Stimulated activated CD4-positive, alpha-beta T cell treated with anti-CD3 and anti-CD28 coated beads, Interleukin-4, amount 100 ng/mL, for 24 hours (primary cell): ENCODE measurements at regions not wholly inside any gene's neighbourhood (a gene's known extent, or its start where the extent isn't known, plus 50 kb on each side); places are given as distances from the start of the nearest gene placed in this dataset.
"Not testable (repeated sequence)": the region's sequence is repeated elsewhere in the genome, so short reads cannot be mapped to it uniquely, and the experiment has no call there.

Experiments used
- DNase-seq: peaks from one replicate; pipeline ENCODE4 v3.0.0-alpha.2; 2020

- DNase-seq, result no peak
Measured at GRCh38 chrX:110962451-110962850, 133.5 kb upstream of the PAK3 start.

GRCh38 chrX:110955706-110956105 lies 140.3 kb upstream of the PAK3 start:
- no peak for DNase-seq

- DNase-seq, result no peak
Measured at GRCh38 chrX:110954428-110955100, 141.4 kb upstream of the PAK3 start.

- no peak for DNase-seq
Measured at GRCh38 chrX:110951472-110952269, 144.3 kb upstream of the PAK3 start.

DNA sequence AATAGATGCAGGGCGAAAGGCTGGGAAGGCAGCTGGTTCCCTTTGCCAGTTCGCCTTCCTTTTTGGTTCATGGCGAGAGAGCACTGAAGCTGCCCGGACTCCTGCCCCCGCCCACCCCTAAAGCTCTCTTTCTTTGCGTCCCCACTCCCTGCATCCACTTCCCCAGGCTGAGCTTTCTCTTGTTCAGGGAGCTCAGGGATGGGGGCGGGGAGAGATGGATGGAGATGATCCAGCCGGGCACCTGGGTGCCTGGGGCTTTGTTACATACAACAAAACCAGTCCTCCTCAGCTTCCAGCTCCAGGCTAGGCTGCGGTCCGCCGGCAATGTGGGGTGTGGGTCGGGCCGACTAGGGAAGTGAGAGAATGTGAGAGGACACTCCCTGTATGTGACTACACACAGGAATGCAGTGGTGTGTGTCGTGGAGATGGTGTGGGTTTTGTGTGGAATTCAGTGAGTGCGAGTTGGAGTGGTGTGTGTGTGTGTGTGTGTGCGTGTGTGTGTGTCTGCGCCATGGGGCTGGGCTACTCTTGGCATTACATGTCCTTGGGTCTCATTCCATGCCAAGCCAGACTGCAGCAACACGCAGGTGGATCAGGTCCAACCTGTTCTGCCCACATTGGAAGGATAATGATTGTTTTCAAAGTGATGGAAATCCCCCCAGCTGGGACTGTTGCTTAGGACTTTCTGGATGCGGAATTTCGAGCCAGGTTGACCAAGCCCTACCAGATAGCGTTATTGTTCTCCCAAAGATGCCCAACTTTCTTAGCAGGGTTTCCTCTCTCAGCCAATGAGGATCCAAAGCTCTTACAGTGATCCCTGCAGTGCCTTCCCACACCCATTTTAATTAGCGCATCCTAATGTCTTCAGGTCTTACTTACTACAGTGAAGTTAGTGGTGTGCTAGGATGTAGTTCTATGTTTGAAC lies 149.4 kb upstream of the CHRDL1 start:
- no peak for DNase-seq

GRCh38 chrX:110944311-110944750 lies 148.7 kb upstream of the CHRDL1 start:
- DNase-seq, result no peak

GRCh38 chrX:110941906-110942305 lies 146.3 kb upstream of the CHRDL1 start:
- no peak for DNase-seq

DNA sequence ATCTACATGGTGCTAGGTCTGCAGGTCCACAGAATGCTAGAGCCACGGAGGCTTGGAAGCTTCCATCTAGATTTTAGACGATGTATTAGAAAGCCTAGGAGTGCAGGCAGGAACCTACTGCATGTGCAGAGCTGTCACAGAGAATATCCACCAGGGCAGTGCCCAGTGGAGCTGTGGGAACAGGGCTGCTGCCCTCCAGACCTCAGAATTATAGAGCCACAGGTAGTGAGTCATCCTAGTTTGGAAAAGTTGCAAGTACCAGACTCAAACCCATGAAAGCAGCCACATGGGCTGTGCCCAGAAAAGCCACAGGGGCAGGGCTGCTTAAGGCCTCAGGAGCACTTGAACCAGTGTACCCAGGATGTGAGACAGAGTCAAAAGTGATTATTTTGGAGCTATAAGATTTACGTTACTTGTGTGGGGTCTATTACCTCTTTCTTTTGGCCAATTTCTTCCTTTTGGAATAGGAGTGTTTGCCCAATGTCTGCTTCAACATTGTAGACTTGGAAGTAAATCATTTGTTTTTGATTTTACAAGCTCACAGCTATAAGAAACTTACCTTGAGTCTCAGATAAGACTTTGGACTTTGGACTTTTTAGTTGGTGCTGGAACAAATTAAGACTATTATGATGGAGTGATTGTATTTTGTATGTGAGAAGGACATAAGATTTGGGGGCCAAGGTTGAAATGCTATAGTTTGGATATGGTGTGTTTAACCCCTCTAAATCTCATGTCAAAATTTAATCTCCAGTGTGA lies 143.5 kb upstream of the CHRDL1 start:
- DNase-seq, result no peak

- DNase-seq, result no peak
Measured at GRCh38 chrX:110924871-110925270, 129.3 kb upstream of the CHRDL1 start.

DNA sequence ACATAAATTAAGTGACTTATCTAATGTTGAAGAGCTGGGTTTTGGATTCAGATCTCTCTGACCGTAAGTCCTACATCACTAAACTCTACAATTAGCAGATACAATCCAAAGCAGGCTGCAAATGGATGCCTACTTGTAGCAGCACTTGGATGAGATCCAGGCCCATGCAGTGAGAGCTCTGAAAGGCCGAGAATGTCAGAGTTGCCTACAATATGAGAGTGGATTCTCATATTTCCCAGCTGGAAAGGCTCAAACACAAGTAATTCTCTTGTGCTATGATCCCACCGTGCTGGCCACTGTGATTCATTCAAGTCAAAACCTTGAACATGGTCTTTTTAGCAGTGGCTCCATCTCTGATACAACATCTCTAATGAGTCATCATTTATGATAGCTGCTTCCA lies 125.4 kb upstream of the CHRDL1 start:
- no peak for DNase-seq

DNA sequence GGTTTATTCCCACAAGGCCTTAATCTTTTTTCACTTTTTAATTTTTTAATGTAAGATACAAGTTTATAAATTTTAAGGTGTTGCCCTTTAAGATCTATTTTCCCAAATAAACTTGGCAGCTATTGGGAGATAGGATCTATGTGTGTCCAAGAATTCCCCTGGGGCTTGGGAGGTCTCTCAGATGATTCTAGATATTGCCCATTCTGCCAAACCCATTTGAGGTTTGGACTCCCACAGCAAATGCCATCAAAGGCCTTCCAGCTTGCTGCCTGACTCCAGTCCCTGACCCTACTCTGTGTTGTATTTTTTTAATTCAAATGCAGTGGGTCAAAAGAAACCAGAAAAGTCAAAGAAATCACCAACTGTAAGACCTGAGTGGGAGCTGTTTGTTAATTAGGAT lies 120.0 kb upstream of the CHRDL1 start:
- DNase-seq, result no peak

GRCh38 chrX:110915111-110915510 lies 119.5 kb upstream of the CHRDL1 start:
- DNase-seq, result no peak

DNA sequence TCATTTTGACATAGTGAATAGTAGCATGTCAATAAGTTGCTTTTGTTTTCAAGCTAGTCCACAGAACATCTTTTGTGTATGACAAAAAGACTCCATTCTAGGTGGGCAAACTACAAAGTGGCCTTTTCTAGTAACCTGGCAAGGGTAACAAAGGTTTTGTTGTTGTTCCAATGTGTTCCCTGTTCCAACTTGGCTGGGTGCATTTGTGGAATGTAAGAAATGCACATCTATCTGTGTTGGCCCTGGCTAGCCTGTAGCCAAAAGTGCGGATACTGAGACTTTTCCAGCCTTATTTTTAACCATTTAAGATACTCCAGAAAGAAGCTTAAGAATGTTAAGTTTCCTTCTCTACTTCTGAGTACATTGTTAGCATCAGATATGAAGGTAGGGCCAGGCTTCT lies 118.7 kb upstream of the CHRDL1 start:
- DNase-seq, result no peak

- DNase-seq, result not testable (repeated sequence)
Measured at GRCh38 chrX:110904747-110905146, 109.1 kb upstream of the CHRDL1 start.

- DNase-seq, result no peak
Measured at GRCh38 chrX:110881971-110882370, 86.4 kb upstream of the CHRDL1 start.

- no peak for DNase-seq
Measured at GRCh38 chrX:110877326-110877725, 81.7 kb upstream of the CHRDL1 start.

GRCh38 chrX:110871839-110872238 lies 76.2 kb upstream of the CHRDL1 start:
- DNase-seq, result no peak

DNA sequence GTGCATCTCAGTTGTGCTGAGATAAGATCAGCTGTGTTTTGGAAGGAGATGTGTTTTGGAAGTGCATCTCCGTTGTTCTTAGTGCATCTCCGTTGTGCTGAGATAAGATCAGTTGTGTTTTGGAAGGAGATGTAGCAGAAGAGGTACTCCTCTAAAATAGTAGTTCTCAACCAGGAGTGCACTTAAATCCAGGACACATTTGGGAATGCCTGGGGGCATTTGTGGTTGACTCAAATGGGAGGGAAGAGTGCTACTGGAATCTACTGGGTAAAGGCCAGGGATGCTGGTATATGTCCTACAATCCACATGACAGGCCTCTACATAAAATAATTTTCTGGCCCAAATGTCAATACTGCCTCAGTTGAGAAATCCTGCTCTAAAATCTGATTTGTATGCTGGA lies 70.8 kb upstream of the CHRDL1 start:
- DNase-seq, result no peak

GRCh38 chrX:110863883-110864282 lies 68.3 kb upstream of the CHRDL1 start:
- DNase-seq, result no peak

DNA sequence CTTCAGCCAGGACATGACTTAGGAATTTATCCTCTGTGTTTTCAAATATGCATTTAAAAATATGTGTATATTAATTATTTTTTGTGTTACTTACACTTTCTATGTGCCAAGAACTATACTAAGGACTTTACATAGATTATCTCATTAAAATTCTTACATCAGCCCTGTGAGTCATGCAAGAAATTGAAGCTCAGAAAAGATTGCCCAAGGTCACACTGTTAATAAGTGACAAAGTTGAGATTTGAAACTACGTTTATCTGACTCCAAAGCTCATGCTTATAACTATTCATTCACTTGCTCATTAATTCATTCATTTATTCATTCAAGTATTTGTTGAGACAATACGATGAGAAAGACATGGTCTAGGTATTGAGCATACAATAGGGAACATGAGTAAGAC lies 62.9 kb upstream of the CHRDL1 start:
- DNase-seq, result no peak

GRCh38 chrX:110853610-110854009 lies 58.0 kb upstream of the CHRDL1 start:
- DNase-seq, result no peak

GRCh38 chrX:110852180-110852579 lies 56.6 kb upstream of the CHRDL1 start:
- DNase-seq, result no peak

DNA sequence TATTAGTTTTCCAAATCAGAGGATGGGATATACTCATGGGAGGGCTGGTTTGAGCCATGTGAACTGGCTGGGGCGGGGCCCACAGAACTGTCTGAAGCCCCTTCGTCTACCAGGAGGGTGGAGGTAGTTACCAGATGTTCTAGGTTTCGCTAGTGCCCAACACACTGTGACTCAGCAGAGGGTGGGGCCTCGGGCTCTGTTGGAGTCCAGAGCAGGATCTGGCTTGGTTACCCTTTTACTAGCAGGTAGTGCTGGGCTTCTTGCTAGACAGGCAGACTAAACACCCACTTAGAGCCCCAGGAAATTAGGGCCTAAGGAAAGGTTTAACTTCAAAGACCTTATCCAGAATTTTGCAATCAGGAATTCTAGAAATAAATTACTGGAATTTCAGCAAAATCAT lies 56.2 kb upstream of the CHRDL1 start:
- DNase-seq, result no peak
